WERI-Rb-1 (cell line): ENCODE measurements at regions not wholly inside any gene's neighbourhood (a gene's known extent, or its start where the extent isn't known, plus 50 kb on each side); places are given as distances from the start of the nearest gene placed in this dataset.
"Not testable (repeated sequence)": the region's sequence is repeated elsewhere in the genome, so short reads cannot be mapped to it uniquely, and the experiment has no call there.

Experiments used
- DNase-seq: peaks from one replicate; pipeline ENCODE4 v3.0.0-alpha.2; 2020
- H3K27ac ChIP-seq: fragments of 250-450 bp; sonication (Bioruptor Pico); 2 replicates; pipeline ENCODE4 v1.5.1; 2020; ENCODE audit warnings: mild to moderate bottlenecking, moderate library complexity
- H3K27me3 ChIP-seq: fragments of 250-450 bp; sonication (Bioruptor Pico); 2 replicates; pipeline ENCODE4 v1.5.1; 2021; ENCODE audit warnings: mild to moderate bottlenecking, low read depth, moderate library complexity; ENCODE audit not compliant: insufficient read depth, severe bottlenecking
- H3K36me3 ChIP-seq: fragments of 250-450 bp; sonication (Bioruptor Pico); 2 replicates; pipeline ENCODE4 v1.5.1; 2020; ENCODE audit warnings: mild to moderate bottlenecking, moderate library complexity
- H3K4me3 ChIP-seq: 2 replicates; pipeline ENCODE4 v1.5.1; 2011; ENCODE audit warnings: low read depth, mild to moderate bottlenecking, control low read depth, low read length
- H3K9me3 ChIP-seq: fragments of 250-450 bp; sonication (Bioruptor Pico); 2 replicates; pipeline ENCODE4 v1.5.1; 2021; ENCODE audit warnings: mild to moderate bottlenecking, moderate library complexity; ENCODE audit not compliant: severe bottlenecking
- TF ChIP-seq, protein P1 (sequence below): IDR thresholded peaks from 2 replicates; pipeline ENCODE4 v1.5.1; 2011; ENCODE audit warnings: low read depth, mild to moderate bottlenecking, control low read depth, inconsistent platforms, low read length

DNA sequence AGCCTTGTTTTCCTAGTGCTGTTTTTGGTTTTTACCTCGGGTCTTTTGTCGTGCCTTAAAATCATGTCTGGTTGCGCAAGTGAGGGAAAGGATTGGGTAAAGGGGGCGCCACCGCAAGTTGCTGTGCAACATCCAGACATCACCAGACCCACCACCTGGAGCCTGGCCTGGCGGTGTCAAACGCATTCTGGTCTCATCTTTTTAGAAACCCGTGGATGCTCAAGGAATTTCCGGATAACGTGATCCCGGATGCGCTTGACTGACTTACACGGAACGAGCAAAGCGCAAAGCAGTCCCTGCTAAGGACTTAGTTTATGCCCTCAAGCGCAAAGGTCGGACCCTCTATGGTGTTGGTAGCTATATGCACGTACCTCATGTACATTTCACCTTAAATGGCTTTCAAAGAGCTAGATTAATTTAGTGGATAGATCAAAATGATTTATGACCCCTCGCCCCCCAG lies 105.2 kb downstream of the OR2B2 start:
- H3K4me3 ChIP-seq = no peak overlapping the region

DNA sequence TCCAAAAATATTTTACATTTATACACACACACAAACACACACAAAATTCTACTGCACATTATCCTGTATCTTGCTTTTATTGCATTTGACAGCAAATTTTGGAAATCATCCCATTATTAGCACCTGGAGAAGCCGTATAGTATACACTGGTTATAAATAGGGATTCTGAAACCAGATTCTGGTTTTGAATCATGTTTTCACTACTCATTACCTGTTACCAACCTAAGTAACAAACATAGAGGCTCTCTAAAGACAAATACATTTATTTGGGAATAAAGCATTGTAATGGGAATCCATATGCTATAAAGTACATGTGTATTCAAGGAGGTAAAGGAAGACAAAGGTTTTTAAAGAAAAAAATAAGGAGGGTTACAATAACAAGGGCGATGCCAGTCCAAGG lies 106.8 kb downstream of the OR2B2 start:
- Histone ChIP-seq H3K9me3 (peaks cover 7% of the 10 kb centered on the region), H3K4me3 (no peak overlapping the region), H3K36me3 (no peaks in the 10 kb centered on the region), H3K27me3 (no peaks in the 10 kb centered on the region), H3K27ac (no peak overlapping the region)
- DNase-seq = no peak
- TF ChIP-seq, protein P1, sequence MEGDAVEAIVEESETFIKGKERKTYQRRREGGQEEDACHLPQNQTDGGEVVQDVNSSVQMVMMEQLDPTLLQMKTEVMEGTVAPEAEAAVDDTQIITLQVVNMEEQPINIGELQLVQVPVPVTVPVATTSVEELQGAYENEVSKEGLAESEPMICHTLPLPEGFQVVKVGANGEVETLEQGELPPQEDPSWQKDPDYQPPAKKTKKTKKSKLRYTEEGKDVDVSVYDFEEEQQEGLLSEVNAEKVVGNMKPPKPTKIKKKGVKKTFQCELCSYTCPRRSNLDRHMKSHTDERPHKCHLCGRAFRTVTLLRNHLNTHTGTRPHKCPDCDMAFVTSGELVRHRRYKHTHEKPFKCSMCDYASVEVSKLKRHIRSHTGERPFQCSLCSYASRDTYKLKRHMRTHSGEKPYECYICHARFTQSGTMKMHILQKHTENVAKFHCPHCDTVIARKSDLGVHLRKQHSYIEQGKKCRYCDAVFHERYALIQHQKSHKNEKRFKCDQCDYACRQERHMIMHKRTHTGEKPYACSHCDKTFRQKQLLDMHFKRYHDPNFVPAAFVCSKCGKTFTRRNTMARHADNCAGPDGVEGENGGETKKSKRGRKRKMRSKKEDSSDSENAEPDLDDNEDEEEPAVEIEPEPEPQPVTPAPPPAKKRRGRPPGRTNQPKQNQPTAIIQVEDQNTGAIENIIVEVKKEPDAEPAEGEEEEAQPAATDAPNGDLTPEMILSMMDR = no peak

More for the DNA sequence above, 105.2 kb downstream of the OR2B2 start:
- TF ChIP-seq, protein P1 = no peak
- DNase-seq = no peak
- peaks cover 7% of the 10 kb centered on the region for H3K9me3 ChIP-seq
- no peaks in the 10 kb centered on the region for H3K36me3 ChIP-seq
- no peak overlapping the region for H3K27ac ChIP-seq
- no peaks in the 10 kb centered on the region for H3K27me3 ChIP-seq

DNA sequence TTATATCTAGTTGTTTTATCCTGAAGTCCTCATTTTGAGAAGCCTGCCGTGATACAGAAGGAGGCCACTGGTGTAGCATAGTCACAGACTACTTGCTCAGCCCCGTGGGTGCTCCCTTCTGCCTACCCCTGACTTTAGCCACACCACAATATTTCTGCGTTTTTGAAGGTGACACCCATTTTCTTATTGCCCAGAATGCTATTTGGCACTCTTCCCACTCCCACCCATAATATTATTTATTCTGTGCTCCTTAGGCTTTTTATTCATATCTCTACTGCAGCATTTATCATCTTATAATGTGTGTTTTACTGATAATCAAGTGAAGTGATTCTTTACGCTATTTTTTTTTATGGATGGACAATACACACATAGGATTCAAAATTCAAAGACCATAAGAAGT lies 107.3 kb downstream of the OR2B2 start:
- H3K27me3 ChIP-seq = no peaks in the 10 kb centered on the region
- H3K36me3 ChIP-seq = no peaks in the 10 kb centered on the region
- no peak for DNase-seq
- TF ChIP-seq, protein P1 = no peak
- no peak overlapping the region for H3K4me3 ChIP-seq
- no peak overlapping the region for H3K27ac ChIP-seq
- peaks cover 7% of the 10 kb centered on the region for H3K9me3 ChIP-seq

- no peaks in the 10 kb centered on the region for H3K27me3 ChIP-seq
- H3K36me3 ChIP-seq = no peaks in the 10 kb centered on the region
- H3K27ac ChIP-seq = no peak overlapping the region
- no peak overlapping the region for H3K4me3 ChIP-seq
- TF ChIP-seq, protein P1 = no peak
- DNase-seq = no peak
- no peaks in the 10 kb centered on the region for H3K9me3 ChIP-seq
Observed at GRCh38 chr6:27800731-27801373, 111.3 kb downstream of the OR2B2 start.

DNA sequence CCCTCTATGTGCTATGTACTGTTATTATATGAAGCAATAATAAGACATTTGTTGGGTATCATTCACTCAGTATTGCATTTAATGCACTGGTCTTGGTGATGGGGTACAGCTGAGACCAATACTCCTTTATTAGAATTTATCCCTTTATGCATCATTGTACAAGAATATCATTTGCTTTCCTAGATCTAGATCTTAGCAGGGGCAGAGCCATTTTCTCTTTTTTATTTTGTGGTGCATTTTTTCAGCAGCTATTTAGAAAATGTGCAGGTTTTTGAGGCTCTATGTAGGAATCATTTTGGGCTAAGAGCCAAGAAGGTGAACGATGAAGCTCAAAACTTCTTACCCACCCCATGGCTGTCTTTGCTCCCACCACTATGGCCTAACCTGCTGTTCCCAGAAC lies 114.2 kb downstream of the OR2B2 start:
- Histone ChIP-seq H3K27ac (no peak overlapping the region), H3K27me3 (no peaks in the 10 kb centered on the region), H3K4me3 (no peak overlapping the region), H3K36me3 (no peaks in the 10 kb centered on the region), H3K9me3 (no peaks in the 10 kb centered on the region)
- no peak for DNase-seq
- TF ChIP-seq, protein P1 = no peak

DNA sequence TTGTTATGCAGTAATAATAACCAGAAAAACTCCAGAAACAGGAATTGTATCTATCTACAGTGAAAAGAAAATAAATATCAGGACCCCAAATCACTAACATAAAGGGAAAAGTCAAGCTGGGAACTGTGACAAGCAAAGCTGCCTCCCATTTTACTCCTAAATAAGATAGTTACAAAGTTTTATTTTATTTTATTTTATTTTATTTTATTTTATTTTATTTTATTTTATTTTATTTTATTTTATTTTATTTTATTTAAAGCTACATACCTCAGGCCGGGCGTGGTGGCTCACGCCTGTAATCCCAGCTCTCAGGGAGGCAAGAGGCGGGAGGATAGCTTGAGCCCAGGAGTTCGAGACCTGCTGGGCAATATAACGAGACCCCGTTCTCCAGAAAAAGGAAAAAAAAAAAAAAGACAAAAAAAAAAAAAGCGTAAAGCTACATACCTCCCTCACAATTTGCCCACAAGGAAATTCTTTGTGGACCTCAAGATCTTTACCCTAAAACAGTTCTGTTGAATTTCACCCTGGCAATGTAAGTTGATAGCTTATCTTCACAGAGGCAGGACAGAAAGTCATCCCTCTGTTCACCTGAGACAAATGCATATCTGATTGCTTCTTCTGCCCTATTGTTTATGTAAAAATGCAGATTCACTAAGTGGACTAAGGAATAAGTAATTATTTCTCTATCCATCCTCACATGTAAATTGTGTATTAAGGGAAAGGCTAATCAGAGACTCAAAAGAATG lies 115.3 kb downstream of the OR2B2 start:
- H3K36me3 ChIP-seq, DNase-seq, H3K4me3 ChIP-seq, H3K9me3 ChIP-seq, H3K27ac ChIP-seq, H3K27me3 ChIP-seq: not testable (repeated sequence)
